ENCODE measurements at regions not wholly inside any gene's neighbourhood (a gene's known extent, or its start where the extent isn't known, plus 50 kb on each side); places are given as distances from the start of the nearest gene placed in this dataset.

DNA sequence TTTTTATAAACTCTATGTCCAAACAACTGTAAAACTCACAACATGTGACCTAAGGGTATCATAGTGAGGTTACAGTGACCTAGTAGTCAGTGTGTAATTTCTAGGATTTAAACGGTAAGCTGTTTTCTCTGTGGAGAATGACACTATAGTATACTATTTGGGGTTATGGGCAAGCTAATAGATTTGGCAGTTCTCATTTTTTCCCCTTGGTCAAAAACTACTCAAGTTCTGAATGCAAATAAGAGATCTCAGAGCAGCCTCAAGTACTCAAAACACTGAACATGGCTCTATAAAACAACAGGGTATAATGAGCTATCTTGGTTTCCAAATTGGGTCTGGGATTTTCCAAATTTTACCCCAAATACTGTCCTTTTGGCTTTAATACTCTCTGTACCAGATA lies 88.5 kb upstream of the HMCN1 start:
- DNase-seq (ENCODE audit: low spot score) = no peak

DNA sequence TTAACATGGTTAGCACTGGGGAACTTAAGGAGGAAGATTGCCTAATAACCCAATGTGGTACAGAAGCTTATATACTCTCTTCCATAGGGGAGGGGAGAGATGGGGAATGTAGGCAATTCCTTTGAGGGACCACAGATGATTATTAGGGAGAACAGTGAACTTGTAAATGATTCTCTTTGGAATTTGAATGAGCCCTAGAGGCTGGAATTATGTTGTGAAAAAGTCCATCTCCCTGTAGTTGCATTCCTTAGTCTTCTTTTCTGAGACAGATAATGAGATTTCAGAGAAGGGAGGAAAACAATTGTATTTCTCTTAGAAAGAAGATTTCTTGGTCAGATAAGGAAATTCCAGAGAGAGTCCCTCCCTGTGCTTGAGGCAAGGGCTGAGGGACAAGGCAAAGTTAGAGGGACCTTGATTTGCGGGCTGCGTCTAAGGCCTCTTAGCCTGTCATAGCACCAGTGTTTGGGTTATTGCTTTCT lies 89.0 kb upstream of the HMCN1 start:
- no peak for DNase-seq (ENCODE audit: low spot score)

GRCh38 chr1:185644531-185644930 lies 89.7 kb upstream of the HMCN1 start:
- no peak for DNase-seq (ENCODE audit: low spot score)

DNA sequence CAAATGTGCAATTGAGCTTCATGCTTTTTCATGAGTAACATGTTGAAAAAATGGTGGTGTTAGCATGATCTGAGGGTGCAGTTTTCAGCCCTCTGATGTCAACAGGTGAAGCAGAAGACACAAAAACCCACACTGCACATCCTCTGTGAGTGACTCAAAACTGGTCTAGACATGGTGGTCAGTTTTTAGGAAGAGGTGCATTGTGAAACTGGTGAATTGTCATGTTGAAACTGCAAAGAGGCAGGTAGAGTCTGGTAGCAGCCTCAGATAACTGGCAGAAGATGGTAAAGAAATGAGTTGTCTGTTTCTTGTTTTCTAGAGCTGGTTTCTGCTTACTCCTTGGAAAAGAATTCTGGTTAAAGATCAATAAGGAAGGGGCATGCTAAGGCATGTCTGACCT lies 97.3 kb upstream of the HMCN1 start:
- no peak for DNase-seq (ENCODE audit: low spot score)

DNA sequence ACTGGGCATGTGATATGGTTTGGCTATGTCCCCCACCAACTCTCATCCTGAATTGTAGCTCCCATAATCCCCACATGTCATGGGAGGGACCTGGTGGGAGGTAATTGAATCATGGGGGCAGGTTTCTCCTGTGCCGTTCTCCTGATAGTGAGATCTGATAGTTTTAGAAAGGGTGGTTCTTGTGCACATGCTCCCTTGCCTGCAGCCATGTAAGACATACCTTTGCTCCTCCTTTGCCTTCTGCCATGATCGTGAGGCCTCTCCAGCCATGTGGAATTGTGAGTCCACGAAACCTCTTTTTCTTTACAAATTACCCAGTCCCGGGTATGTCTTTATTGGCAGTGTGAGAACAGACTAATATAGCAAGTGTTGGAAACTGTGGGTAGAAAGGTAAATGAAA lies 99.5 kb upstream of the HMCN1 start:
- no peak for DNase-seq (ENCODE audit: low spot score)

GRCh38 chr1:185632659-185633423 lies 101.3 kb upstream of the HMCN1 start:
- DNase-seq (ENCODE audit: low spot score) = peak; percentile 38

GRCh38 chr1:185631843-185632242 lies 102.3 kb upstream of the HMCN1 start:
- no peak for DNase-seq (ENCODE audit: low spot score)

GRCh38 chr1:185627761-185628501 lies 106.3 kb upstream of the HMCN1 start:
- no peak for DNase-seq (ENCODE audit: low spot score)

DNA sequence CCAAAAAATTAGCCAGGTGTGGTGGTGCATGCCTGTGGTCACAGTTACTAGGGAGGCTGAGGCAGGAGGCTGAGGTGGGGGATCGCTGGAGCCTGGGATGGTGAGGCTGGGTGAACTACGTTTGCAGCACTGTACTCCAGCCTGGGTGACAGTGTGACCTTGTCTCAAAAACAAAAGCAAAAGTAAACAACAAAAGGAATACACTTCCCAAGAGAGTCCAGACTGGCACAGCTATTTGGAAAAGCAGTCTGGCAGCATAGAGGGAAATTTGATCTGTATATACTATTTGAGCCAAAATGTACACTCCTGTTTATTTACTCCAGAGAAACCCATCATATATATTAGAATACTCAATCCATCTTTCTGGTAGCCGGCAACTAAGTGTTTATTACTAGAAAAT lies 107.0 kb upstream of the HMCN1 start:
- no peak for DNase-seq (ENCODE audit: low spot score)

GRCh38 chr1:185626344-185626743 lies 107.8 kb upstream of the HMCN1 start:
- DNase-seq (ENCODE audit: low spot score) = no peak

DNA sequence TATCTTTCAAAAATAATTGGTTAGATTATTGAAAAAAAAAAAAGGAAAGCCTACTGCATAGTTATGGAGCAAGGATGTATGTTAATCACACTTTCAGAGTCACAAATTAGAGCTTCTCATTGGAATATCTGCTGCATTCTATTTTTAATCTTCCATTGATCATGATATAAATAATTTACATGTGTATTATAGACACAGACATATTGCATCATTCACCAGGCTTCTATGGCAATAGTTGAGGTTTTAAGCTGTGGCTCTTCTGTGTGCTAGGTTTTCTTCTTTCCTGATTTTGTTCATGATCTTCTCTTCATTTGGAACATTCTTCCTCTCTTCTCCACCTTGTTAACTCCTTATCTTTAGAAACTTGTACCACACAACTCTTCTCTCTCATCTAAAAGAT lies 123.2 kb upstream of the HMCN1 start:
- no peak for DNase-seq (ENCODE audit: low spot score)

DNA sequence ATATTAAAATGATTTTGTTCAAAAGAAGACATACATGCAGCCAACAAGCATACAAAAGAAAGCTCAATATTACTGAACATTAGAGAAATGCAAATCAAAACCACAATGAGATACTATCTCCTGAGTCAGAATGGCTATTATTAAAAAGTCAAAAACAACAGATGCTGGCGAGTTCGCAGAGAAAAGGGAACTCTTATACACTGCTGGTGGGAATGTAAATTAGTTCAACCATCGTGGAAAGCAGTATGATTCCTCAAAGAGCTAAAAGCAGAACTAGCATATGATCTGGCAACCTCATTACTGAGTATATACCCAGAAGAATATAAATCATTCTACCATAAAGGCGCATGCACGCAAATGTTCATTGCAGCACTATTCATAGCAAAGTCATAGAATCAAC lies 126.0 kb upstream of the HMCN1 start:
- no peak for DNase-seq (ENCODE audit: low spot score)

GRCh38 chr1:185603158-185603557 lies 131.0 kb upstream of the HMCN1 start:
- DNase-seq (ENCODE audit: low spot score) = no peak

GRCh38 chr1:185601189-185601588 lies 133.0 kb upstream of the HMCN1 start:
- no peak for DNase-seq (ENCODE audit: low spot score)

DNA sequence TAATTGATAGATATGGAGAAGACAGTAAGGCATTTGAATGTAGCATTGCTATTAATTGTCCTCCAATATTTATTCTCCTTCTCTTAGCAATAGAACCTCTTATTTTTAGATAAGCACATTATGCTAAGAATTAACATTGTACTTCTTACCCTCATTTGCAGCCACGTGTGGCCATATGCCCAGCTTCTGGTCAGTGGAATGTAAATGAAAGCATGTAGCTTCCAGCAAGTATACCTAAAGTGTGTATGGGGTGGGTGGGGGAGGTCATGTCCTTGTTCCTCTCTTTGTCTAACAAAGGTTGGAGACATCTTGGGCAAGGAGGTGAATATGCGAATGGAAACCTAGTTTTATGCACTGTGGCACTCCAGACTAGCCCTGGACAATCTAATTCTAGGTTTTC lies 133.6 kb upstream of the HMCN1 start:
- DNase-seq (ENCODE audit: low spot score) = no peak

- DNase-seq (ENCODE audit: low spot score) = no peak
These were observed 135.9 kb upstream of the HMCN1 start for GRCh38 chr1:185598332-185598731.

GRCh38 chr1:185595835-185596667 lies 138.1 kb upstream of the HMCN1 start:
- peak; percentile 44 for DNase-seq (ENCODE audit: low spot score)

GRCh38 chr1:185594786-185595410 lies 139.3 kb upstream of the HMCN1 start:
- DNase-seq (ENCODE audit: low spot score) = no peak

- DNase-seq (ENCODE audit: low spot score) = no peak
These were observed 140.9 kb upstream of the HMCN1 start for GRCh38 chr1:185593271-185593670.

DNA sequence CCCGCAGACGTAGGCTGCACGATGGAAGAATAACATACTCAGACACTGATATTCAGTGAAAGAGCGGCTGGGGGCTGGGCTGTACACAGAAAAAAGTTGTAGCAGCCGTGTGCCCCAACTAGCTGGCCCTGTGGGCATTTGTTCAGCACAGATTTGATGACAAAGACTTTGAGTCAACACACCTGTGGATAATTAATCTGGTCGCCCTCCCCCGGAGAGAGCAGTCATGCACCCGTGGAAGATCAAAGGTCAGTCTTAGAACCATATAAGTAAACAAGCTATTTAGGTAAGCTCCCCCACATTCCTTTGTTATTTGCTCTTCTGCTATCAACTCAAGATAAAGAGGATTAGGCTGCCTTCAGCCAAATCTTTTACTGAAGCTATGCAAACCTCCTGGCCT lies 148.4 kb upstream of the HMCN1 start:
- no peak for DNase-seq (ENCODE audit: low spot score)

GRCh38 chr1:185581961-185582725 lies 152.0 kb upstream of the HMCN1 start:
- no peak for DNase-seq (ENCODE audit: low spot score)

Measured in AG08396 (cell line).